AG09319 (cell line): ENCODE measurements at regions not wholly inside any gene's neighbourhood (a gene's known extent, or its start where the extent isn't known, plus 50 kb on each side); places are given as distances from the start of the nearest gene placed in this dataset.

ENCODE experiments used
- DNase-seq: peaks from one replicate; pipeline ENCODE4 v3.0.0-alpha.2; 2010; ENCODE audit warnings: low read depth; ENCODE audit errors: extremely low read depth
- TF ChIP-seq, protein P1 (sequence below): IDR thresholded peaks from 2 replicates; pipeline ENCODE4 v1.5.1; 2011; ENCODE audit warnings: low read depth, mild to moderate bottlenecking, inconsistent platforms, low read length, moderate library complexity

DNA sequence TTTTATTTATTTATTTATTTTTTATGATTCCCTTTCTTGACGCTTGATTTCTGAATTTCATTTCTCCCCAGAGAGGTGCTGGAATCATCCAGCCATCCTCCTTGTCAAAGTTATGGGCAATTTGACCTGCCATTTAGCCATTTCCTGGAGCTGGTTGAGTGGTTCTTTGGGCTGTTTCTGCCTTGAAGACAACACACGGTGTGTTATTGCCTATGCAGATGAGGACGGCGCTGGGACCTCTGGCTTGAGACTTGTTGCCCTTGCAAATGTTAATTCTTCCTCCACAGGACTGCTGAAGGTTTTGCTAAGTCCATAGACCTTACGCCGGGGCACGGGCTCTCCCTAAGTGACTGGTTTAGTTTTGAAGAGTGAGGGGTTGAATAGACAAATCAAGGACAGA, 147.9 kb upstream of the PLET1 start:
- DNase-seq: no peak
- TF ChIP-seq, protein P1, sequence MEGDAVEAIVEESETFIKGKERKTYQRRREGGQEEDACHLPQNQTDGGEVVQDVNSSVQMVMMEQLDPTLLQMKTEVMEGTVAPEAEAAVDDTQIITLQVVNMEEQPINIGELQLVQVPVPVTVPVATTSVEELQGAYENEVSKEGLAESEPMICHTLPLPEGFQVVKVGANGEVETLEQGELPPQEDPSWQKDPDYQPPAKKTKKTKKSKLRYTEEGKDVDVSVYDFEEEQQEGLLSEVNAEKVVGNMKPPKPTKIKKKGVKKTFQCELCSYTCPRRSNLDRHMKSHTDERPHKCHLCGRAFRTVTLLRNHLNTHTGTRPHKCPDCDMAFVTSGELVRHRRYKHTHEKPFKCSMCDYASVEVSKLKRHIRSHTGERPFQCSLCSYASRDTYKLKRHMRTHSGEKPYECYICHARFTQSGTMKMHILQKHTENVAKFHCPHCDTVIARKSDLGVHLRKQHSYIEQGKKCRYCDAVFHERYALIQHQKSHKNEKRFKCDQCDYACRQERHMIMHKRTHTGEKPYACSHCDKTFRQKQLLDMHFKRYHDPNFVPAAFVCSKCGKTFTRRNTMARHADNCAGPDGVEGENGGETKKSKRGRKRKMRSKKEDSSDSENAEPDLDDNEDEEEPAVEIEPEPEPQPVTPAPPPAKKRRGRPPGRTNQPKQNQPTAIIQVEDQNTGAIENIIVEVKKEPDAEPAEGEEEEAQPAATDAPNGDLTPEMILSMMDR: no peak

DNA sequence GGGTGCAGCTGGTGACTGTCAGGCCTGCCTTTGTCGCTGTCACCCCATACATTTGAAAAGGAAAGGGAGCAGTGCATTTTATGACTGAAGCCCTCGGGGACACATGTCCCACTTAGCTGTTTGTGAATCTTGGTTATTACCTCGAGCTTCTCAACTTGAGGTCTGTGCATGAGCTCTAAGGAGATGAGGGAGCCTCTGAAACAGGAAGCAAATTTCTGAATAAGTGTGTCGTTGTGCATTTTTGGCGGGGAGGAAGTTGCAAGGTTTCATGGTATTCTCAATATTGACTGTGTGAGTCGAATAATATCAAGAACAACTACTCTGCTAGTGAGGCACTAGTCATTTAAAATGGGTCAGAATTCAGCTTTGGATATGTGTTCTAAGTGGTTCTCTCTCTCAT, 149.7 kb upstream of the PLET1 start:
- TF ChIP-seq, protein P1: no peak
- DNase-seq: no peak

DNA sequence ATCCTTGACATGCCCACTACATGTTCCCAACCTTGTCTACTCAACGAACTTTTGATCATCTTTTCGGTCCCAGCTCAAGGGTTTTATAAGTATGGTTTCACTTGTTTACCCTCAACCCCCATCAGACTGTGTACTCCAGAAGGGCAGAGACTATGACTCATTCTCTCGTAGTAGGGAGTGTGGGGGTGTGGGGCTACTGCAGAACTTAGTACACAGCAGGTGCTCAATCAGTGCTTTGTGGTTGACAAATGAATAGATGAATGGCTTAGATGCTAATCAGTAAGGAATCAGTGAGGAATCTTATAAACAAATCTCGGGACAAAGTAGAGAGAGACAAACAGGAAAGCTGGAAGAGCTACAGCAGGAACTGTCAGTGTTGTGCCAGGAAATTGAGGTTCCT, 151.7 kb upstream of the PLET1 start:
- DNase-seq: no peak
- TF ChIP-seq, protein P1: no peak

DNA sequence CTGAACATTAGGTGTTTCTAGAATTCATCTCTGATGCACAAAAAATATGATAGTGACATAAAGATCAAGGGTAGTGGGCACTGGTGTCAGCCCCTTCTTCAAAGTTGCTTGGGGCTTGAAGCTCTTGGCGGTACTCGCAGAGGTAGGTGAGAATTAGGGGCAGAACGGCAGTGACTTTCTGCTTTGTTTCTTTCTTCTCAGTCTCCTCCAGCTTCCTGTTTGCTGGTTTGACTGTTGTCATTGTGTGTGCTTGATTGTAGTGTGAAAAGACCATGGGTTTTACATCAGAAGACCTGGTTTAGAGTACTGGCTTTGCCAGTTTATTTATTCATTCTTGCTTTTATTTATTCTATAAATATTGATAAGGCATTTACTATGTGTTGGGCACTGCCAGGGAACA, 156.7 kb upstream of the PLET1 start:
- TF ChIP-seq, protein P1: no peak
- DNase-seq: no peak

DNA sequence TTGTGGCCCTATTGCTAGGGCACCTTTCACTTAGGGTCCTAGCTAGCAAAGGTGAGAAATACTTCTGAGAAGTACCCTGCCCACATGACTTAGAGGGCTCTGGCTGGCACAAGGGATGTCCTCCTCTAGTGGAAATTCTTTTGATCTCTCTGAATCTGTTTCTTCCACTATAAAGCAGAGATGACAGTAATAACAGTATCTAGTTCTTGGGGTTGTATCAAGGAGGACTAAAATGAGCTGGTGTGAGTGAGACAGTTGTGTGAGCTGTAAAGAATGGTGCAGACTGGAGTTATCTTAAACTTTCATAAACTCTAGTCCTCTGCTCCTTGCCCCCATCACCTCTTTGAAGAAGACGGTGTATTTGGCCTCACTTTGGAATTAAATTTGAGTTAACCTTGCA, 157.8 kb upstream of the PLET1 start:
- TF ChIP-seq, protein P1: no peak
- DNase-seq: no peak

DNA sequence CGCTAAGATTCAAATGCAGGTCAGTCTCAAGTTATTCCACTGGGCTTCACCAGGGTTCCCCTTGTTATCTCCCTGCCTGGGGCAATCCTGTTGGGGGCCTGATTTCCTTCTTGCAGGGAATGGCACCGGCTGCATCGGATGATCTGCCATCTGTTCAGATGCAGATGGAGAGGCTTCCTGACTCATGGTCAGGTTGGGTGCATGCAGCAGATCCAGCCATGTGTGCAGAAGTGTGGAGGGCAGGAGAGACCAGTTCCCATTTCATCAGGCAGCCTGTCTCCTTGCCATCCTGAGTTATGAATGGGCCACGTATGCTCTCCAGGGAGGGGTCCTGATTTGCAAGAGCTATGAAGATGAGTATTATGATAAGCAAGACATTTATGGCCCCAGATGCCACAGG, 161.2 kb upstream of the PLET1 start:
- TF ChIP-seq, protein P1: no peak
- DNase-seq: no peak

DNA sequence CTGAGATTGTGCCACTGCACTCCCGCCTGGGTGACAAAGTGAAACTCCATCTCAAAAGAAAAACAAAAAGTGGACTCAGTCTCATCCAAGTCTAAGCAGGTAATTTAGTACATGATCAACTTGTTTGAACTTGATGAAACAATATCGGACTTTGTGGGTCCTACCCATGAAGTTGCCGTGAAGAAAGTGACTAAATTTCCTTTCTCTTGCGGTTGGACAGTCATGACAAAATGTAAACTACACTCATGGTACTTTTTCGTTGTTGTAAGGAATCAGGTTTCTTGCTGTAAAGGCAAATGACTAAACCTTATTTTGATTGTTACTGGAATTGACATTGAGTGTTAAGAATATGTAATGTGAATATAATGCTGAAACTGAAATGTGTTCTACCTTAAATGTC, 164.5 kb upstream of the PLET1 start:
- no peak for DNase-seq
- TF ChIP-seq, protein P1: no peak
